Esophagus squamous epithelium (tissue), 5 donors: ENCODE measurements at regions not wholly inside any gene's neighbourhood (a gene's known extent, or its start where the extent isn't known, plus 50 kb on each side); places are given as distances from the start of the nearest gene placed in this dataset.

Experiments used
- DNase-seq: peaks from one replicate; lab custom pipeline; 2025; lab: John Stamatoyannopoulos, UW
- H3K27ac ChIP-seq, 4 donors: fragments of 200-600 bp; sonication (generic); one replicate each; pipeline ENCODE4 v1.5.1; 2016 to 2019; ENCODE audit warnings: mild to moderate bottlenecking in 1 of 4
- H3K27me3 ChIP-seq, 4 donors: fragments of 200-600 bp; sonication (generic); 1 replicate in 3 of 4; 2 replicates in 1 of 4; pipeline versions ENCODE4 v1.5.1 to v1.6.0; 2017 to 2021; ENCODE audit warnings: antibody characterized with exemption in 1 of 4
- H3K36me3 ChIP-seq, 3 donors: fragments of 200-600 bp; sonication (generic); one replicate each; pipeline ENCODE4 v1.5.1; 2016 to 2019
- H3K4me1 ChIP-seq, 3 donors: fragments of 200-600 bp; sonication (generic); one replicate each; pipeline ENCODE4 v1.5.1; 2017 to 2019
- H3K4me3 ChIP-seq, 4 donors: fragments of 200-600 bp; sonication (generic); 1 replicate in 3 of 4; 2 replicates in 1 of 4; pipeline ENCODE4 v1.5.1; 2016 to 2019; ENCODE audit warnings: mild to moderate bottlenecking in 2 of 4, moderate library complexity in 1 of 4
- H3K9me3 ChIP-seq, 3 donors: fragments of 200-600 bp; sonication (generic); one replicate each; pipeline ENCODE4 v1.5.1; 2016 to 2019
- POLR2A ChIP-seq, 4 donors: fragments of 450-650 bp; IDR thresholded peaks; one replicate each; pipeline ENCODE4 v1.6.1; 2017; ENCODE audit warnings: antibody characterized with exemption in 4 of 4, mild to moderate bottlenecking in 4 of 4, moderate library complexity in 3 of 4
- WGBS, 2 donors: methylation state at CpG; one replicate each; pipeline ENCODE4 v1.1.5; 2018; 5-methylcytosine and 5-hydroxymethylcytosine counted together
- intact Hi-C: fragments of 100-400 bp; cut with DNase I; formaldehyde crosslinking; loops from one replicate; pipeline ENCODE4 v1.15.0; 2022
- TF ChIP-seq, protein P1 (sequence below), 6 experiments: fragments of 450-650 bp in 4 of 6; fragments of 200-600 bp in 2 of 6; sonication (generic) in 2 of 6; IDR thresholded peaks; one replicate each; pipeline ENCODE4 v1.5.1; 2016 to 2019; ENCODE audit warnings: antibody characterized with exemption in 6 of 6, mild to moderate bottlenecking in 4 of 6, moderate library complexity in 4 of 6
- donor health status: DM: yes; HTN: yes; CAD: no.

DNA sequence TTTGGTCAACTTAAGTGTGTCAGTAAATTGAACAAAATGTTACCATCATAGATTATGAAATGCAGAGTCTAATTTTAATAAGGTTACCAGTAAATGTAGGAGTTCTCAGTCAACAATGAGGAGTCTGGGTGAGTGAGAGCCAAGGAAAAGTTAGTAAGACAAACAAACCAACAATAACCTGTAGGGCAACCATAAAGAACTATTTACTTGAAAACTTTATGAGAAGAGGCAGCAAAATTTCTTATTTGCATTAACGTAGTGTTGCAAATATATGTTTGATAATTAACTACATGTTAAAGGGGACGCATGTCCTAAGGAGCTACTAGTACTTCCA, 131.1 kb upstream of the SOX4 start:
- Histone ChIP-seq H3K4me3 (no peak overlapping the region), H3K4me1 (no peaks in the 10 kb centered on the region), H3K27ac (no peak overlapping the region), H3K27me3 (no peaks in the 10 kb centered on the region), H3K9me3 (no peaks in the 10 kb centered on the region), H3K36me3 (no peaks in the 10 kb centered on the region)
- intact Hi-C loops = no loop called here
- TF ChIP-seq, protein P1, sequence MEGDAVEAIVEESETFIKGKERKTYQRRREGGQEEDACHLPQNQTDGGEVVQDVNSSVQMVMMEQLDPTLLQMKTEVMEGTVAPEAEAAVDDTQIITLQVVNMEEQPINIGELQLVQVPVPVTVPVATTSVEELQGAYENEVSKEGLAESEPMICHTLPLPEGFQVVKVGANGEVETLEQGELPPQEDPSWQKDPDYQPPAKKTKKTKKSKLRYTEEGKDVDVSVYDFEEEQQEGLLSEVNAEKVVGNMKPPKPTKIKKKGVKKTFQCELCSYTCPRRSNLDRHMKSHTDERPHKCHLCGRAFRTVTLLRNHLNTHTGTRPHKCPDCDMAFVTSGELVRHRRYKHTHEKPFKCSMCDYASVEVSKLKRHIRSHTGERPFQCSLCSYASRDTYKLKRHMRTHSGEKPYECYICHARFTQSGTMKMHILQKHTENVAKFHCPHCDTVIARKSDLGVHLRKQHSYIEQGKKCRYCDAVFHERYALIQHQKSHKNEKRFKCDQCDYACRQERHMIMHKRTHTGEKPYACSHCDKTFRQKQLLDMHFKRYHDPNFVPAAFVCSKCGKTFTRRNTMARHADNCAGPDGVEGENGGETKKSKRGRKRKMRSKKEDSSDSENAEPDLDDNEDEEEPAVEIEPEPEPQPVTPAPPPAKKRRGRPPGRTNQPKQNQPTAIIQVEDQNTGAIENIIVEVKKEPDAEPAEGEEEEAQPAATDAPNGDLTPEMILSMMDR (IDR thresholded peaks at IDR 0.05) = no peak
- no peak for TF ChIP-seq POLR2A (IDR thresholded peaks at IDR 0.05)
- DNase-seq = no peak
- WGBS, 2 donors = 87 to 88% methylated on average over 2 of the region's 2 CpGs

DNA sequence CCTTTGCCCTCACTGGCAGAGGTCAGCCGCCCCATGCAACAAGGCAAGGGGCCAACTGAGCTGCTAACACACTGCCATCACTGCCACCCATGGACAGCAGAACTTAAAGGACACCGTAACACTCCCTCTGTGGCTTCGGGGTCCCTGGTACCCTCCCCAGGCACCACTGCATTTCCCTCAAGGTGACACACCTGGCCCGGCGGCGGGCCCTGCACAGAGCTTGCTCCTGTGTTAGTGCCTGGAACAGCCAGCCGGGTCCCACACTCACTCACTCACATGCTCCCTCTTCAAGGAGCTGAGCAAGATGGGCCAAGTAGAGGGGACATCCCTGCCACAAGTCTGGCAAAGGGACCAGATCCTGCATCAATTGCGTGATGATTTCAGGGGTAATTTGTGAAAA, 126.5 kb upstream of the SOX4 start:
- intact Hi-C loops = no loop called here
- no peak for DNase-seq
- TF ChIP-seq, protein P1 (IDR thresholded peaks at IDR 0.05) = no peak
- no peak for TF ChIP-seq POLR2A (IDR thresholded peaks at IDR 0.05)
- Histone ChIP-seq H3K9me3 (no peaks in the 10 kb centered on the region), H3K27me3 (no peaks in the 10 kb centered on the region), H3K4me3 (no peak overlapping the region), H3K27ac (no peak overlapping the region), H3K36me3 (no peaks in the 10 kb centered on the region), H3K4me1 (no peaks in the 10 kb centered on the region)
- WGBS, 2 donors = 93 to 96% methylated on average over 6 to 7 of the region's 8 CpGs

DNA sequence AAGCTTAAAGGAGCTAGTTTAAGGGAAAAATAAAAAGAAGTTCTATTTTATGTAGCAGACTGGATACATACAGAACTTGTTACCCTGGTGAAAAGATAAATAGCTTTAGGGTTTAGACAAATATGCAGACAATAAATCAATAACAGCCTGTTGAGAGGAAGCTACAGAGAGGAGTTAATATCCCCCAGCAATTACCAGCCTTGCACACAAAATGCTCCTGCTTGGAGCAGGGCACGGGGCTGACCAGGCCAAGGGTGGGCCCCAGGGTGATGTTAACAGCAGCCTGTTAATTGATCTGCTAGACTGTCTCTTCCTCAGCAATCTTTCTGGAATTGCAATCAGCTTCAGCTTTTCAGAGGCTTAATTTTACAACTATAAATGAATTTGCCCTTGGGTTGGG, 125.1 kb upstream of the SOX4 start:
- DNase-seq = no peak
- H3K36me3 ChIP-seq = no peaks in the 10 kb centered on the region
- no peaks in the 10 kb centered on the region for H3K4me1 ChIP-seq
- no peaks in the 10 kb centered on the region for H3K27me3 ChIP-seq
- H3K27ac ChIP-seq = no peak overlapping the region
- TF ChIP-seq POLR2A (IDR thresholded peaks at IDR 0.05) = no peak
- TF ChIP-seq, protein P1 (IDR thresholded peaks at IDR 0.05) = no peak
- intact Hi-C loops = no loop called here
- no peak overlapping the region for H3K4me3 ChIP-seq
- 50 to 56% methylated on average over 1 of the region's 1 CpG for WGBS, 2 donors
- H3K9me3 ChIP-seq = no peaks in the 10 kb centered on the region

DNA sequence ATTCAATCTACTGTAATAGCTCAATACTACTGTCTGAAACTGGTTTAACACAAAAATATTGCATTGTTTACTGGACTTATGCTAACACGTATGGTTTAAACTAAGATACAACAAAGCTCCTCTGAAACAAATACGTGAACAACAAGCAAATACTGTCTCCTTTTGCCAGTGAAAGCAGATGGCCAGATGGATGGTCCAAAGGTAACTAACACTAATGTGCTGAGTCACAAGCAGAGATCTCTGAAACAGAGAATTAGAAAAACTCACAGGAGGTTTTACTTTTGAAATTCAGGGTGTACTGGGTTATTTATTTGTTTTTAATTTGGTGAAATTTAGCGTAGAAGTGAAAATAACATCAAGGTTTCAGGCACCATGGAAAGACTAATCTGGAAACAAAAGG, 124.3 kb upstream of the SOX4 start:
- H3K36me3 ChIP-seq = no peaks in the 10 kb centered on the region
- no peaks in the 10 kb centered on the region for H3K27me3 ChIP-seq
- TF ChIP-seq, protein P1 (IDR thresholded peaks at IDR 0.05) = no peak
- no peak for TF ChIP-seq POLR2A (IDR thresholded peaks at IDR 0.05)
- 88 to 92% methylated on average over 3 of the region's 3 CpGs for WGBS, 2 donors
- no peak overlapping the region for H3K4me3 ChIP-seq
- intact Hi-C loops = no loop called here
- no peaks in the 10 kb centered on the region for H3K9me3 ChIP-seq
- no peak overlapping the region for H3K27ac ChIP-seq
- no peaks in the 10 kb centered on the region for H3K4me1 ChIP-seq
- DNase-seq = no peak

DNA sequence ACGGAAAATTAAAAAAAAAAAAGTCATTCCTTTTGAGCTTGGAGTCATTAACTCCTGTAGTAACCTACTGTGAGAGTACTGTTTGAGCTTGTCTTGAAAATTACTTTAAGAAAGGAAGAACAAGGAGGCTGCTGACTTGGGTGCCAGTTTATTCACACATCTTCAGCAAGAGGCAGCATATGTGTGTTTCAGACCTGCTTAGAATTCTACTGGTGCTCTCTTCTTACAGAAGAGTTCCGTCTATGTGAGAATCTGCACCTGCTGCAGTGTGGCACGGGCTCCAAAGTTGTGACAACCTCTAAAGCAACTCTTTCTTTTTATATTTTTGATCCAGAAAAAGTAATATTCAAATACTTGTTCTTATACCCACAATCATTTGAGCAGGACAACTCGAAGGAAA, 117.4 kb upstream of the SOX4 start:
- Histone ChIP-seq H3K36me3 (no peaks in the 10 kb centered on the region), H3K4me3 (no peak overlapping the region), H3K4me1 (no peaks in the 10 kb centered on the region), H3K27ac (no peak overlapping the region), H3K27me3 (peaks cover 0 to 6% (median 0%) of the 10 kb centered on the region in 4 donors), H3K9me3 (no peaks in the 10 kb centered on the region)
- intact Hi-C loops = no loop called here
- TF ChIP-seq, protein P1 (IDR thresholded peaks at IDR 0.05) = no peak
- TF ChIP-seq POLR2A (IDR thresholded peaks at IDR 0.05) = no peak
- WGBS, 2 donors = 73 to 76% methylated on average over 4 of the region's 4 CpGs
- no peak for DNase-seq
